LoVo (cell line): ENCODE measurements at regions not wholly inside any gene's neighbourhood (a gene's known extent, or its start where the extent isn't known, plus 50 kb on each side); places are given as distances from the start of the nearest gene placed in this dataset.
A peak's percentile ranks its signal among the peaks of the same experiment; 100 is the strongest.

Experiments
- DNase-seq: peaks from one replicate; pipeline ENCODE4 v3.0.0-alpha.2; 2016; ENCODE audit warnings: low spot score

GRCh38 chr22:46066691-46067090 lies 83.6 kb upstream of the PPARA start:
- DNase-seq: no peak

DNA sequence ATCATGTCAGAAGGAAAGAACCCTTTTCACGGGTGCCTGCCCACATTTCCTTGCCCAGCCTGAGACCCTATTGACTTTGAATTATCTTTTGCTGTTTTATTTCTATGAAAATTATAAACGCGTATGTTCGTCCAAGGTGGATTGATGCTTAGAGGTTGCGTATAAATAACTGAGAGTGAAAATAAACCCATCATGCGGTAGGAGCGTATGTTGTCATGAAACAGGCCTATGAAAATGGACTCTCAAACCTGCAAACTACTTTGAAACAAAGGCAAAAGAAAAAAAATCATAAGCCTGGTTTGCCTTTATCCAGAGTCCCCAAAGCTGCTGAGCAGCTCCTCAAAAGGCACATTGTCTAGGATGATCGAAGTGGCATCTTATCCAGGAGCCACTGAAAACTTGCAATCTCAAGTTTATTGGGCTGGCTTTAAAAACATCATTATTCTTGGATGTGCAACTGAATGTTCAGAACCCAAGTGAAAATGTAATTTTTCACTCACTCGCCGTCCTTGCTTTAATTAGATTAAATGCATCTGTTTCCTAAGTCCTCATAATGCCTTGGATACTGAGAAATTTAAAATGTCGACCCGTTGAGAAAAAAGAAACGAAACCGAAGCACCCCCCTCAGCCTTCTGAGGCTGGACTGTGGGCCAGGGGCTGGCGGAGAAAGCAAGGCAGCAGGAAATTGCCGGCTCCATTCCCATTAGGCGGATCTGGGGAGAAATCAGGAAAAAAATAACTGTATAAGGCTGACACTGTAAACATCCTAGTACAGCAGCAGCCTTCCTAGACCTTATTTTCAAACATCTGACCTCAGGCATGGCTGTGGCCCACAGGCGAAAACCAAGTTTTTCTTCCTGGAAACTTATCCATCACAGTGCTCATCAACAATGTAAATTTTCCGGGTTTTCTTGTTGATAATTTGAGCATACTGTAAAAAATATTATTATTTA lies 82.9 kb upstream of the PPARA start:
- no peak for DNase-seq

GRCh38 chr22:46068181-46068592 lies 82.1 kb upstream of the PPARA start:
- no peak for DNase-seq

- DNase-seq: no peak
Observed at GRCh38 chr22:46068593-46069491, 81.5 kb upstream of the PPARA start.

DNA sequence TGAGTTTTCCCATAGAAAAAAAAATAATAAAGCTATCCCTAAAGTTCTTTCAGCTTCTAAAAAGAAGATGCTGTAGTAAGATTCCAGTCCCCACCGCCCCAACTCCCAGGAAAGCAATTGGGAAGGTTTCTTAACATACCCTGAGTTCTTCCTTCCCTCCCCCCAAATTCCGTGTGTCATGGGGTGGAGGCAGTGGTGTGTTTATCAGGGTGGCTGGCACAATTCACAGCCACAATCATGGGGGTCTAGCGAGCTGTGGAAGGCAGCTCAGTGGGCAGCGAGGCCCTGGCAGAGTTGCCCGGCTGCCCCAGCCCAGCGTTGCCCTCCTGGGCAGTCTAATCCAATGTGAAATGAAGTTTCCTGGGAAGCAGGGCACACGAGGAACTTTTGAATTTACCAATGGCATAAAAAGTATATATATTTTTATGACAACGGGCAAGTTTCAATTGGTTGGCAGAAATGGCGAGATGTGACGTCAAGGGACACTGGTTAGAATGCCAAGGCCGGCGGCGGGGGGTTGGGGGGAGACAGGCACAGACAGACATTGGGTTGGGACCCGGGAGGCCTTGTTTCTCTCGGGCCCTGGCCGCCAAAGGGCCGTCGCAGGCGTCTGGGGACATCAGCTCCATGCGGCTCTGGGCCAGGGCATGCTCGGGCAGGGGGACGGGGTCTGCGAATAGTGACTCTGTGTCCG lies 80.7 kb upstream of the PPARA start:
- DNase-seq: peak; percentile 92

DNA sequence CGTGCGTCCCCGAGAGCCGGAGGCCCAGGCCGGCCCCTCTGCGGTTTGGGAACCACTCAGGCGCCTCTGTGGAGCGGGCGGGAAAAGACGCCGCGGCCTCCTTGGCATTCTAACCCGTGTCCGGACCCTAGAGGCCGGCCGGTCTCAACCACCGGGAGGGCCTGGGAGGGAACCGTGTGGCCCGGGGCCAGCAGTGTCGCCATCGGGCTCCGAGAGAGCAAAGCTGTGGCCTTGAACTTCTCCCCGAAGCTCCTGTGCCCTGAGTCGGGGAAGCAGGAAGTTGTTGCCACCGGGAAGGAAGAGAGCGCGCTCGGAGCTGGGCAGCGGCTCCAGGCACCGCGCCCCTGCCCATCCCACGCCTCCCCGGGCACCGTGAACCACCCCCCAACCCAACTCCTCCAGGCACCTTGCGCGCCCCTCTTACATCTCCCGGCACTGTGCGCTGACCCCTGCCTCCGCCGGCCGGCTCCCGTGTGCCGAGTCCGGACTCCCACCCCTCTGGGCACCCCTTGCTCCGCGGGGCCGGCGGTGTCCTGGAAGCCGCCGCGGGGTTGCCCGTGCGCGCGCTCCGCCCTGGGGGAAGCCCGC lies 80.0 kb upstream of the PPARA start:
- DNase-seq: no peak

DNA sequence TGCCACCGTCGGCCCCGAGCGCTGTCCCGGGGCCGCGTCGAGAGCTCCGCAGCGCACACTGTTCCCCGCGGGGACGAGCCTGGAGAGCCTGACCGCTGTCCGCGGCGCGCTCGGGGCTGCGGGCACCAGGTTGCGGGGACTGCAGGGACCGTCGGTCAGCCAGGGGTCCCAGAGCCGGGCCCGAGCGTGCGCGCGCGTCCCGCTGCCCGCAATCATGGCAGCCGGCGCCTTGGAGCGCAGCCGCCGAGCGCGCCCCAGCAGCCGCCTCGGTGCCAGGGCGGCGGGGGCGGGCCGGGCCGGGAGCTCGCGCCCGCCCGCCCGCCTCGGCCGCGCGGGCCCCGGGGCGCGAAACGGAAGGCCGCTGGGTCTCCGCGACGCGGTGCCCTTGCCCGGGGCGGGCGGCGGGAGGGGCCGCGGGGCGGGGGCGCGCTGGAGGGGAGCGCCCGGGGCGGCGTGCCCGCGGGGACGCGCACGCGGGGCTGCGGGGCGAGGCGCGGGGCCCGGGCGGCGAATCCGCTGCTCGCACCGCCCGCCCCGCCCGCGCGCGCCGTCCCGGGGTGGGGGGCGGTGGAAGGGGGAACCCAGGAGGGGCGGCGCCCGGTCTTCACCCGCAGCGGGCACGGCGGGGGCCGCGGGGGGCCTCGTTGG lies 79.4 kb upstream of the PPARA start:
- peak; percentile 72 for DNase-seq

DNA sequence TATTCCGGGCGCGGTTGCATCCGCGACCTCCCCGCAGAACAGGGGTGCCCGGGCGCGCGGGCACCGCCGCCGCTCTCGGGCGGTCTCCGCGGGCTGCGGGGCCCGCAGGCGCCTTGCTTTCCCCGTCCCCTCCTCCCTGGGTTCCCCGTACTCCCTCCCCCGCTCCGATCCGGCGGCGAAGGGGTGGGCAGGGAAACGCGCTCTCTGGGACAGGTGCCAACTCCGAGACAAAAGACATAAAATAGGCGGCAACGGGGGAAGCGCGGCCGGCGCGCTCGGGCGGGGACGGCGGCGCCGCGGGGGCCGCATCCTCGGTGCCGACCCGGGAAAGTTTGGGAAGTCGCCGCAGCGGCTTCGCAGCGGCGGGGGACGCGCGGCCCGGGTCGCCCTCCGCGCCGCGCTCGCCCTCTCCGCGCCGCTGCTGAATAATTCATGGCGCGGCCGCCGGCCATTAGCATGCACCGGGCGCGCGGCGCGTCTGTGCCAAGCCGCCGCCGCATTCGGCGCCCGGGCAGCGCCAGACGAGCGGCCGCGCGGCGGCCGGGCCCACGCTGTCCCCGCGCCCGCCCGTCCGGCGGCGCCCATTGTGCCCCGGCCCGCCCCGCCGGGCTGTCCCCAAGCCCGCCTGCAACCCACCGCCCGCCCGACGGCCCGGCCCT lies 78.7 kb upstream of the PPARA start:
- DNase-seq: peak; percentile 90

- no peak for DNase-seq
Observed at GRCh38 chr22:46072110-46072881, 78.0 kb upstream of the PPARA start.

DNA sequence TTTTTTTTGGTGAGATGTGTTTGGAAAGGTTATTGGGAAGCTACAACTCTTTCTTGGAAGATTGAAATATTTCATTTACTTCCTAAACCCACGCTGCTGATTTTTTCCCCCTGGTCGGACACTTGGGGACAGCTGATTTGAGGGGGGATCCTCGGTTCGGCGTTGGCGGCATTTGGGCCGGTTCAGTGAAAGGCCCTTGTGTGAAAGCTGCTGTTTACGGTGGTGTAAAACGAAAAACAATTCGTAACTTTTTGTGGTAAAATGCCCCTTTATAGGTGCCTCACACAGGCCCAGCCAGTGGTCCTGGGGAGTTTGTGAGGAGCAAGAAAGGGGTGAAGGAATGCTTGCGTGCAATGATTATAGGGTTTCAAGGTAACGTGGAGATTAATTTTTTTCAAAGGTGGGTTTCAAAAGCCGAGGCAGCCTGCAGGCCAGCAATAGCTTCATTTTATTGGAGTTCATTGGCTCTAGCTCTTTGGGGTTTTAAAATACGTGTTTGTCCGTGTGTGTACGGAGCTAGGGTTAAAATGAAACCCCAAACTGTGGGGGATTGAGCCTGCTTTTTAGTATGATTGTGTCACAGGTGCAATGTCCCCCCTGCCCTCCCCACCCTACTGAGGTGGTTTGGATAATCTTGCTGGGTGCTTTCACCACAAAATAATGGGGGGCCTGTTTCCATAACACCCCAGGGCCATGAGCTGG lies 77.2 kb upstream of the PPARA start:
- DNase-seq: no peak

GRCh38 chr22:46073683-46074504 lies 76.4 kb upstream of the PPARA start:
- DNase-seq: no peak

GRCh38 chr22:46074771-46075551 lies 75.4 kb upstream of the PPARA start:
- no peak for DNase-seq

GRCh38 chr22:46075764-46076531 lies 74.4 kb upstream of the PPARA start:
- no peak for DNase-seq

GRCh38 chr22:46076651-46077339 lies 73.5 kb upstream of the PPARA start:
- peak; percentile 83 for DNase-seq

DNA sequence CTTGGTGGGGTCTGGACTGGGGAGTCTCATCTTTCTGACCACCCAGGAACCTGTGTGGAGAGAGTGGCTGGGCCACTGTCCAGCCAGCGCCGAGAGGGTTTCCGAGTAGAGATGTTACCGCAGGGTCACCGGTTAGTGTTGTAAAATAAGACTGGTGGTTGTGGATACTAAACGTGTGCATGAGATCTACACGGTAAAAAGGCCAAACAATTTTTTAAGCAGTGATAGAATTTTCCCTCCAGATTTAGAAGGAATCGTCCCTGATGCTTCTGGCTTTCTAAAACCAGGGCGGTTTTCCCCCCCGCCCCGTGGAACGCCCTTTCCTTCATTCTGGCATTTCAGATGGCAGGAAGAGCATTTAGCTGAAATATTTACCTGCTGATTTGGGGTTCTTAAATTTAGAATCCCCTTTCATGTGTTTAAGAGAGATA lies 72.6 kb upstream of the PPARA start:
- DNase-seq: no peak
